ENCODE measurements at regions not wholly inside any gene's neighbourhood (a gene's known extent, or its start where the extent isn't known, plus 50 kb on each side); places are given as distances from the start of the nearest gene placed in this dataset.

- no peak for TF ChIP-seq CTCF (conservative IDR thresholded peaks at IDR 0.05 in 1 of 2, IDR thresholded peaks at IDR 0.05 in 1 of 2; ENCODE audit: low read depth in 1 of 2, low read length in 2 of 2)
- no peak for TF ChIP-seq EZH2 (IDR thresholded peaks at IDR 0.05; ENCODE audit: low read length, missing control alignments)
These were observed 1457.5 kb upstream of the CDH9 start for GRCh38 chr5:28495876-28496275.

Measured in fibroblast of lung (primary cell).